Cardiac muscle cell (in vitro differentiated cells and primary cell): ENCODE measurements at regions not wholly inside any gene's neighbourhood (a gene's known extent, or its start where the extent isn't known, plus 50 kb on each side); places are given as distances from the start of the nearest gene placed in this dataset.

Source experiments
- DNase-seq, 2 donors: peaks; one replicate each; pipeline versions ENCODE4 v3.0.0 to v3.0.0-alpha.2; 2010 to 2017; ENCODE audit warnings: low read depth in 1 of 2, low spot score in 1 of 2
- H3K27ac ChIP-seq: fragments of 200-600 bp; sonication (generic); 2 replicates; pipeline ENCODE4 v1.5.1; 2016
- H3K27me3 ChIP-seq: fragments of 200-600 bp; sonication (generic); 2 replicates; pipeline ENCODE4 v1.6.0; 2016; ENCODE audit warnings: control low read depth
- H3K36me3 ChIP-seq: fragments of 200-600 bp; sonication (generic); 2 replicates; pipeline ENCODE4 v1.5.1; 2016; ENCODE audit warnings: control low read depth
- H3K4me1 ChIP-seq: fragments of 200-600 bp; sonication (generic); 2 replicates; pipeline ENCODE4 v1.8.1; 2017; ENCODE audit warnings: low read depth, mild to moderate bottlenecking, mixed run types
- H3K4me3 ChIP-seq: fragments of 200-600 bp; sonication (generic); 2 replicates; pipeline ENCODE4 v1.5.1; 2016; ENCODE audit warnings: mild to moderate bottlenecking
- H3K9me3 ChIP-seq: fragments of 200-600 bp; sonication (generic); 2 replicates; pipeline ENCODE4 v1.5.1; 2017; ENCODE audit warnings: low read depth, mild to moderate bottlenecking, control low read depth
- TF ChIP-seq, protein P1 (sequence below): IDR thresholded peaks from 2 replicates; pipeline ENCODE4 v1.5.1; 2012; ENCODE audit warnings: low read depth, mild to moderate bottlenecking, low read length

DNA sequence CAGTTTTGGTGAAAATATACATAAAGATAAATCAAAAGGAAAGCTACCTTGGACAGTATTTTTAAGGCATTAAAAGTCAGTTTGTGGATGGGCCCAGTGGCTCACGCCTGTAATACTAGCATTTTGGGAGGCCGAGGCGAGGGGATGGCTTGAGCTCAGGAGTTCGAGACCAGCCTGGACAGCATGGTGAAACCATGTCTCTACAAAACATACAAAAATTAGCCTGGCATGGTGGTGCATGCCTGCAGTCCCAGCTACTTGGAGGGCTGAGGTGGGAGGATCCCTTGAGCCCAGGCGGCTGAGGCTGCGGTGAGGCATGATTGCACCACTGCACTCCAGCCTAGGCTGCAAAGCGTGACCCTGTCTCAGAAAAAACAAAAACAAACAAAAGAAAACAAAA, 1253.8 kb downstream of the MRPL39 start:
- TF ChIP-seq, protein P1, sequence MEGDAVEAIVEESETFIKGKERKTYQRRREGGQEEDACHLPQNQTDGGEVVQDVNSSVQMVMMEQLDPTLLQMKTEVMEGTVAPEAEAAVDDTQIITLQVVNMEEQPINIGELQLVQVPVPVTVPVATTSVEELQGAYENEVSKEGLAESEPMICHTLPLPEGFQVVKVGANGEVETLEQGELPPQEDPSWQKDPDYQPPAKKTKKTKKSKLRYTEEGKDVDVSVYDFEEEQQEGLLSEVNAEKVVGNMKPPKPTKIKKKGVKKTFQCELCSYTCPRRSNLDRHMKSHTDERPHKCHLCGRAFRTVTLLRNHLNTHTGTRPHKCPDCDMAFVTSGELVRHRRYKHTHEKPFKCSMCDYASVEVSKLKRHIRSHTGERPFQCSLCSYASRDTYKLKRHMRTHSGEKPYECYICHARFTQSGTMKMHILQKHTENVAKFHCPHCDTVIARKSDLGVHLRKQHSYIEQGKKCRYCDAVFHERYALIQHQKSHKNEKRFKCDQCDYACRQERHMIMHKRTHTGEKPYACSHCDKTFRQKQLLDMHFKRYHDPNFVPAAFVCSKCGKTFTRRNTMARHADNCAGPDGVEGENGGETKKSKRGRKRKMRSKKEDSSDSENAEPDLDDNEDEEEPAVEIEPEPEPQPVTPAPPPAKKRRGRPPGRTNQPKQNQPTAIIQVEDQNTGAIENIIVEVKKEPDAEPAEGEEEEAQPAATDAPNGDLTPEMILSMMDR = no peak
- no peaks in the 10 kb centered on the region for H3K27me3 ChIP-seq
- H3K36me3 ChIP-seq = no peaks in the 10 kb centered on the region
- H3K4me3 ChIP-seq = no peak overlapping the region
- H3K9me3 ChIP-seq = no peaks in the 10 kb centered on the region
- DNase-seq = no peak
- H3K27ac ChIP-seq = no peak overlapping the region
- no peaks in the 10 kb centered on the region for H3K4me1 ChIP-seq

DNA sequence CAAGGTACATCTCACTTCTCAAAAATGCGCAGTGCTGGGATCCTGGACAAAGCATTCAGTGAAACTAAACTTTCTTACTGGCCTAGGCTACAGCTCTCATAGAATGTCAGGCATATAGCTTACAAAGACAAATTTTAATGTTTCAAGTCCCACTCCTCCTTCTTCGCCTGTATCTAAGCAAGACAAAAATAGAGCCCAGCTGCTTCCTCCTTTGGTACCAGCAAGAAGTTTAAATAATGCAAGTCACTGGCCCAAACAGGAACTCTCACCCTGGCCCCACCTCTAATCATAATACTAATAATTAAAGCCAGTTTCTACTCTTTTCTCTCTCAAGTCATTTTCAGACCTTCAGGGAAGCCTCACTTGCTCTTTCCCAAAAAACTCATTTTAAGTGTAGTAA, 1267.9 kb downstream of the MRPL39 start:
- H3K9me3 ChIP-seq = no peaks in the 10 kb centered on the region

DNA sequence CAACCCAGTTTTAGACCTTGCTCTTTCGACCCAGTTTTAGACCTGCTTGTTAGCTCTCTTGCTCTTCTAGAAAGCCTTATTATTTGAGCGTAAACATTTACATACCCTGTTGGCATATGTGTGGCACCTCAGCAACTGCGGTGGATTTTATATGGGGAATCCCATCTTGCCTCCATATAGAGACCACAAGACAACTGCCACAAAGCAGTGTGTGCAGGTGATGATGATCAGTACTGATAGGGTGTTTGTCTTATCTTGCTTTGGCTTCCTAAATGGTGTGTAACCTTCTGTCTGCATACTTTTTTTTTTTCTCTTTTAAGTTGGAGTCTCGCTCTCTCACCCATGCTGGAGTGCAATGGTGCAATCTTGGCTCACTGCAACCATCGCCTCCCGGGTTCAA, 1270.8 kb downstream of the MRPL39 start:
- H3K4me1 ChIP-seq = no peaks in the 10 kb centered on the region
- H3K36me3 ChIP-seq = no peaks in the 10 kb centered on the region
- H3K27me3 ChIP-seq = no peaks in the 10 kb centered on the region
- no peaks in the 10 kb centered on the region for H3K9me3 ChIP-seq
- no peak for DNase-seq
- no peak overlapping the region for H3K4me3 ChIP-seq
- TF ChIP-seq, protein P1 = no peak
- no peak overlapping the region for H3K27ac ChIP-seq

More for the DNA sequence above, 1267.9 kb downstream of the MRPL39 start:
- TF ChIP-seq, protein P1 = no peak
- H3K4me3 ChIP-seq = no peak overlapping the region
- H3K4me1 ChIP-seq = no peaks in the 10 kb centered on the region
- no peak for DNase-seq
- no peaks in the 10 kb centered on the region for H3K36me3 ChIP-seq
- H3K27me3 ChIP-seq = no peaks in the 10 kb centered on the region
- H3K27ac ChIP-seq = no peak overlapping the region

DNA sequence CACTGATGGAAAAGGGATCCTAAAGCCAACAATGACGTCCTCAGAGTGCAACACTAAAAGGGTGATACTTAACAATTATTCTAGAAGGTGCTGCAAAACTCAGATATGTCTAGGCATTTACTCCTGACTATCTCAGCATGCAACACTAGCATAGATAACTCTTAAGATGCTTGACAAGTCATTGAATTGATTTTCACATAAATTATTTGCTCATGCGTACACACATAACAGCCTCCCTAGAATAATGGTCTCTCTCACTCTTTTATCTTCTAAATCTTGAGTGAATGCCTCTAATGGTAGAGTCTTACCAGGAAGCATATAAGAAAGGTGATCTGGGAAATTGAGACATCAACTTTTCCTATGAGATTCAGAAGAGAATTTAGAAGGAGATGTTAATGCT, 1283.7 kb downstream of the MRPL39 start:
- Histone ChIP-seq H3K36me3 (no peaks in the 10 kb centered on the region), H3K27me3 (no peaks in the 10 kb centered on the region), H3K27ac (no peak overlapping the region), H3K9me3 (no peaks in the 10 kb centered on the region), H3K4me3 (no peak overlapping the region), H3K4me1 (no peaks in the 10 kb centered on the region)
- TF ChIP-seq, protein P1 = no peak
- no peak for DNase-seq

DNA sequence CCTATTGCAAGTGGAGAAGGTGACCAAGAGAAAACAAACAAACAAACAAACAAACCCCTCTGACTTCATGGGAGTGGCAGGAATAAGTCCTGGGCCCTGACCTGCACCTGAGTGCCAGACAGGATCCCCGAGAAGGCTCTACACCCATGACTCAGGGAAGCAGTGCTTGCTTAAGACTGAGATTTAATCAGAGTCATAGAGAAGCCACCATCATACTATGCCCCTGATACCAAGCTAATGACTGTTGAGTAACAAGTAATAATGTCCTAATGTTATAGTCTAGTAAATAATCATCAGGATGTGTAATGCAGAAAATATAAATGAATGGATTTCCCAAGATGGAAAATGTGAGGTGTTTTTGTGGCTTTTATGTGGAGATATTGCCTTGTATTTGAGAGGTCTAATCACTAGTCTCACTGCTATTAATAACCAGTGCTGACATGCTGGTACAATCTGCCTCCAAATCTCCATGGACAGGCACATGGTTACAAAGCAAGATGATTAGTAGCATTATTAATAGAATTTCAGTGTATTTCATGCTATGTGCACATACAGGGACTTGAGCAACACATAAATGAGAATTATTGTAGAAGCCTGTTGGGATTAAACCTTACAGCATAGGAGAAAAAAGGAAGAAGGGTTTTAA, 1290.9 kb downstream of the MRPL39 start:
- Histone ChIP-seq H3K4me1 (no peaks in the 10 kb centered on the region), H3K9me3 (no peaks in the 10 kb centered on the region), H3K4me3 (no peak overlapping the region), H3K27me3 (no peaks in the 10 kb centered on the region), H3K36me3 (no peaks in the 10 kb centered on the region), H3K27ac (no peak overlapping the region)
- TF ChIP-seq, protein P1 = no peak
- DNase-seq = no peak

DNA sequence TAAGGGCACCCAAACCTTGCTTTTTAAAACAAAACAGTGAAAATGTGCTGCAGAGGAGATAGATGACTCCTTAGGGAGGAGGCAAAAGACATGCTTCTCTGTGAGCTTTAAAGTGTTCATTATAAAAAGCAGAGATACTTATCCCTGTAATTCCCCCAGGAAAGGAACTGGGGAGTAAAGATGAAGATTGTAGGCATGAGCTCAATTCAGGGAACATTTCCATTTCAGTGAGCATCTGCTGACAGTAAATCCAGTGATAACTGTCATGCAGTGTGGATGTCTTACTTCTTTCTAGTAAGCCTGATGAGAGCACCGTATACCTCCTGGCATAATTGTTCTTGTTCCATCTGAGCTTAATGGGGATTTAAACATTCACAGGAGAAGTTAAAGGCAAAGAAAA, 1296.5 kb downstream of the MRPL39 start:
- Histone ChIP-seq H3K4me1 (no peaks in the 10 kb centered on the region), H3K36me3 (no peaks in the 10 kb centered on the region), H3K27me3 (no peaks in the 10 kb centered on the region), H3K27ac (no peak overlapping the region), H3K4me3 (no peak overlapping the region), H3K9me3 (no peaks in the 10 kb centered on the region)
- no peak for DNase-seq
- TF ChIP-seq, protein P1 = no peak
